Psoas muscle (tissue), 7 donors: ENCODE measurements at regions not wholly inside any gene's neighbourhood (a gene's known extent, or its start where the extent isn't known, plus 50 kb on each side); places are given as distances from the start of the nearest gene placed in this dataset.

ENCODE experiments used
- ATAC-seq, 4 donors: fragments of 200-7000 bp; cut with Tn5 transposase; one replicate each; pipeline ENCODE4 v1.9.1; 2020; ENCODE audit warnings: moderate library complexity in 3 of 4, mild to moderate bottlenecking in 2 of 4
- DNase-seq, 2 donors: peaks; one replicate each; pipeline ENCODE4 v3.0.0-alpha.2; 2020
- H3K27ac ChIP-seq: fragments of 200-600 bp; one replicate; pipeline ENCODE4 v1.8.0; 2022
- H3K27me3 ChIP-seq, 3 donors: fragments of 200-600 bp in 1 of 3; one replicate each; pipeline versions ENCODE4 v1.6.1 to v1.8.0; 2013 to 2022; ENCODE audit warnings: low read length in 2 of 3, mild to moderate bottlenecking in 2 of 3, moderate library complexity in 1 of 3; ENCODE audit not compliant: insufficient read depth in 3 of 3
- H3K36me3 ChIP-seq, 2 donors: fragments of 200-600 bp in 1 of 2; one replicate each; pipeline versions ENCODE4 v1.6.1 to v1.8.0; 2013 to 2022; ENCODE audit warnings: low read depth in 1 of 2, mild to moderate bottlenecking in 1 of 2, moderate library complexity in 1 of 2; ENCODE audit not compliant: insufficient read depth in 1 of 2
- H3K4me1 ChIP-seq: fragments of 200-600 bp; one replicate; pipeline ENCODE4 v1.8.0; 2022
- H3K4me3 ChIP-seq: fragments of 200-600 bp; one replicate; pipeline ENCODE4 v1.8.0; 2022; ENCODE audit warnings: mild to moderate bottlenecking
- H3K9me3 ChIP-seq: fragments of 200-600 bp; one replicate; pipeline ENCODE4 v1.8.0; 2022
- WGBS, 3 donors: extraction: QIAGEN DNeasy Blood & Tissue Kit; methylation state at CpG; one replicate each; pipeline versions ENCODE4 v1.1.6 to v1.1.7; 2013; 5-methylcytosine and 5-hydroxymethylcytosine counted together
- intact Hi-C, 2 donors: fragments of 100-400 bp; cut with DNase I; formaldehyde crosslinking; loops; one replicate each; pipeline versions ENCODE4 v1.11.0 to v1.14.2; 2022
- TF ChIP-seq, protein P1 (sequence below): fragments of 200-600 bp; IDR thresholded peaks from one replicate; pipeline ENCODE4 v1.8.0; 2022; ENCODE audit warnings: antibody characterized with exemption
- donor health status: healthy with polysubstance abuse.
- donor health status: DM: no; HTN: no; CAD: no; lungs with moderate emphysema.
- donor health status: Bipolar disorder and iron deficiency.
- donor health status: healthy.
- donor health status: DM: yes; HTN: yes; CAD: no.
- donor health status: DM: no; HTN: no; CAD: no.
- donor health status: DM: yes; HTN: yes; CAD: no.

DNA sequence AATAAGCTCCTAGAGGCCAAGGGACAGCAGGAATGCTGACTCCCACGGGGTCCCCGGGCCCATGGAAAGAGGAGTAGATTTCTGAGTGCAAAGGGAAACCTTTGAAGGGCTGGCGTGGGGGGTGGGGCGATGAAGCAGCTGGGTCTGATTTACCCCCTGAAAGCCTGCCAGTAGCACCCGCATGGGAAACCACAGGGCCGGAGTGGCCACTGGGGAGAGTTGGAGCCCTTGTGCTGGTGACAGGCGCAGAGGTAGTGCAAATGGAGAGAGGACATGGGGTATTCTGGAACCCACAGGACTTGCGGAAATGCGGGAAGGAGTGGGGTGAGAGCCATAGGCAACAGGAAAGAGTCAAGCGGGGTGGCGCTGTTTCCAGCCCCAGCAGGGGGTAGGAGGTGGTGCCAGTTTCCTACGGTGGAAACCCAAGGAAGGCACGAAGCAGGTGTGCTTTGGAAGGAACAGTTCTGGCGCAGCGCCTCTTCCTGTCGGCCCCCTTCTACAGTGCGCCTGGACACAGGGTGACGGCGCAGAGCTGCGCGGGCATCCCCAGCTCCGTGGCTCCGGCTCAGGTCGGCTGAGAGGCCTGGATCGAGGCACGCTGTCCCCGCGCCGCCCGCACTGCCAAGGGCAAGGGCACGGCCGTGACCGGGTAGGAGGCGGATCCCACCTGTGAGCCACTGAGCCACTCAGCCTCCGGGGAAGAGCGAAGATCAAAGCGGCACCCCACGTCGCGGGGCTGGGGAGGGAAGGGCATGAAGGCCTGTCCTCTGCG lies 149.0 kb upstream of the GLI2 start:
- H3K4me1 ChIP-seq = no peaks in the 10 kb centered on the region
- H3K36me3 ChIP-seq = no peaks in the 10 kb centered on the region
- WGBS, 3 donors = 55 to 59% (median 56%) methylated on average over 32 to 41 of the region's 41 CpGs
- no peak overlapping the region for H3K27ac ChIP-seq
- ATAC-seq (no peak), DNase-seq (peak; percentile 14 to 41)
- TF ChIP-seq, protein P1, sequence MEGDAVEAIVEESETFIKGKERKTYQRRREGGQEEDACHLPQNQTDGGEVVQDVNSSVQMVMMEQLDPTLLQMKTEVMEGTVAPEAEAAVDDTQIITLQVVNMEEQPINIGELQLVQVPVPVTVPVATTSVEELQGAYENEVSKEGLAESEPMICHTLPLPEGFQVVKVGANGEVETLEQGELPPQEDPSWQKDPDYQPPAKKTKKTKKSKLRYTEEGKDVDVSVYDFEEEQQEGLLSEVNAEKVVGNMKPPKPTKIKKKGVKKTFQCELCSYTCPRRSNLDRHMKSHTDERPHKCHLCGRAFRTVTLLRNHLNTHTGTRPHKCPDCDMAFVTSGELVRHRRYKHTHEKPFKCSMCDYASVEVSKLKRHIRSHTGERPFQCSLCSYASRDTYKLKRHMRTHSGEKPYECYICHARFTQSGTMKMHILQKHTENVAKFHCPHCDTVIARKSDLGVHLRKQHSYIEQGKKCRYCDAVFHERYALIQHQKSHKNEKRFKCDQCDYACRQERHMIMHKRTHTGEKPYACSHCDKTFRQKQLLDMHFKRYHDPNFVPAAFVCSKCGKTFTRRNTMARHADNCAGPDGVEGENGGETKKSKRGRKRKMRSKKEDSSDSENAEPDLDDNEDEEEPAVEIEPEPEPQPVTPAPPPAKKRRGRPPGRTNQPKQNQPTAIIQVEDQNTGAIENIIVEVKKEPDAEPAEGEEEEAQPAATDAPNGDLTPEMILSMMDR = no peak
- H3K27me3 ChIP-seq = peaks cover 0 to 24% (median 2%) of the 10 kb centered on the region in 3 donors
- no peaks in the 10 kb centered on the region for H3K9me3 ChIP-seq
- intact Hi-C loops = no loop called here
- no peak overlapping the region for H3K4me3 ChIP-seq

DNA sequence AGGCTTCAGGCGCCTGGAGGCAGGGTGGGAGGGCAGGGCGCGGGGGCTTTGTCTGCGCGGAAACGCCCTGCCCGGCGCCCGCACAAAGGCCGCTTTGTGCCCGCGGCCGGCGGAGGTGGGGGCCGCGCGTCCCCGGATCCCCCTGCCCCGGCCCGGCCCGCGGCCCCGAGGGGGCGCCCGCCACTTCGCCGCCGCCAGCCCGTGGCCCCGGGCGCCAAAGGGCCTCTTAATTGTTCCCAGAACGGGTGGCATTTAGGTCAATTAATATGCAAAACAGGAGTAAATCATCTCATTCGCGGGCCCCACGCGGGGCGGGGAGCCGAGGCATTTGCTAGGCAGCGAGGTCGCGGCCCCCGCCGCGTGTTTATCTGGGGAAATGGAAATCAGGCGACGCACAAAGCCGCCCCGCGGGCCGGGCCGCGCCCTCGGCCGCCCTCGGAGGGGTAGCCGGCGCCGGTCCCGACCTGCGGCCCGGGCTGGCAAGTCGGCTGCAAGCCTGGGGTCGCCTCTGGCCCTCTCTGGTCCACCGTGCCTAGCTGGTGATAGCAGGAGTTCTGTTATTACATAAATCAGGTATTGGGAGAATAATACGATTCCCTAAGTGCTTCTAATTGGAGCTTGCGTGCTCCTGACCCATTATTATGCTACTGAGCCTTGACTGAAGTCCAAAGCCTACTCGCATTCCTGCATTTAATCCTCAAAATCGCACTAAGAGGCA lies 148.2 kb upstream of the GLI2 start:
- no peak overlapping the region for H3K27ac ChIP-seq
- no peaks in the 10 kb centered on the region for H3K36me3 ChIP-seq
- H3K4me1 ChIP-seq = no peaks in the 10 kb centered on the region
- TF ChIP-seq, protein P1 = no peak
- peaks cover 0 to 24% (median 2%) of the 10 kb centered on the region in 3 donors for H3K27me3 ChIP-seq
- ATAC-seq = no peak
- H3K9me3 ChIP-seq = no peaks in the 10 kb centered on the region
- DNase-seq = peak in 1 of 2 donors; percentile 12
- 28 to 37% (median 30%) methylated on average over 48 to 68 of the region's 68 CpGs for WGBS, 3 donors
- intact Hi-C loops = no loop called here
- H3K4me3 ChIP-seq = no peak overlapping the region

DNA sequence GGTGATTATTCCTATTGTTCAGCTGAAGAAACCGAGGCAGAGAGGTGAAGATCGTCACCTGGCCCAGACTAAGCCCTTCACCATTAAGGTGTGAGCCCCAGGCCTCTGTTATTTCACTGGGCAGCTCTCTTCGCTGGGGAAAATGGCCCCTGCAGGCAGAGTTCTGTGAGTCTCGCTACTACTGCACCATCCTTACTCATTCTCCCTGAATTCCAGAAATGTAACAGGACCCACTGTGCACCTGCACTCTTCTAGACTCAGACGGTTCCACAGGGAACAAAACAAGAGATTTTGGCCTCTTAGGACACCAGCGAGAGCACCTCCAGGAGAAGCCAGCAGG lies 147.7 kb upstream of the GLI2 start:
- Histone ChIP-seq H3K9me3 (no peaks in the 10 kb centered on the region), H3K4me3 (no peak overlapping the region), H3K27me3 (peaks cover 0 to 24% (median 2%) of the 10 kb centered on the region in 3 donors), H3K36me3 (no peaks in the 10 kb centered on the region), H3K4me1 (no peaks in the 10 kb centered on the region), H3K27ac (no peak overlapping the region)
- ATAC-seq (no peak), DNase-seq (no peak)
- intact Hi-C loops = no loop called here
- TF ChIP-seq, protein P1 = no peak
- WGBS, 3 donors = 80 to 85% (median 80%) methylated on average over 6 of the region's 6 CpGs

DNA sequence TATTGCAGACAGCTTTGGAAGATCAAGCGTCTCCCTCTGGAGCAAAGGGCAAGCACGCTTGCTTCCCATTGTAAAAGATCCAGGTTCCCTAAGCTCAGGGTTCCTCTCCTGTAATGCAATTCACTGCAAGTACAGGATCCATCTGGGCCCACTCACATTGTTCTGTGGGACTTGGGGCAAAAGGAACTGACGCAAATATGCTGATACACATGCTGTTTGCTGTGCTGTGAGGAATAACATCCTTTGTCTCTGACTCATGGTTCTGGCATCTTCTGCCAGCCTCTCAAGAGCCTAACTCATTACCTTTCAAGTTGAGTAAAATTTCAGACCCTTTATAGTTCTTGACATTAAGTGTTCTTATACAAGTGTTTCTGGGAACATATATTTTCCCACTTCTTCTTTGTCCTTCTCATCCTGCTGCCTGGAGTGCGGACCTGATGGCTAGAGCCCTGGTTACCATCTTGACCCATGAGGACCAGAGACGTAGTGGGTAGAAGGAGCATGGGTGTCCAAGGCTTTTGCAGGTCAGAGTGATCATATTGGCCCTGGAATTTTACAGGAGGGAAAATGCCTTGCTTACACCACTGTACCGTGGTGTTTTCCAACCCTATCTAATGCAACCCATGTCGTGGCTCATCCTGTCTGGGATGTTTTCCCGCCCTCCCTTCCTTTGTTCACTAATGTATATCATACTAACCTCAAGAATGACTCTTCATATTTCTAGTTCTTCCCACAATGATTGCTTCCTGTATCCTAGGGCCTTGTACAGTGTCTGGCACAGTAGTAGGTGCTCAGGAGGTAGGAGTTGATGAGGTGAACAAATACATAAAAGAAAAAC lies 145.7 kb upstream of the GLI2 start:
- no peak overlapping the region for H3K4me3 ChIP-seq
- no peaks in the 10 kb centered on the region for H3K9me3 ChIP-seq
- no peak overlapping the region for H3K27ac ChIP-seq
- intact Hi-C loops = no loop called here
- H3K36me3 ChIP-seq = no peaks in the 10 kb centered on the region
- no peaks in the 10 kb centered on the region for H3K4me1 ChIP-seq
- 81 to 90% (median 87%) methylated on average over 8 of the region's 8 CpGs for WGBS, 3 donors
- TF ChIP-seq, protein P1 = no peak
- ATAC-seq (no peak), DNase-seq (peak in 1 of 2 donors; percentile 1)
- peaks cover 0 to 23% (median 2%) of the 10 kb centered on the region in 3 donors for H3K27me3 ChIP-seq
